GM12878 (cell line): ENCODE measurements at regions not wholly inside any gene's neighbourhood (a gene's known extent, or its start where the extent isn't known, plus 50 kb on each side); places are given as distances from the start of the nearest gene placed in this dataset.

Experiments
- ATAC-seq: fragments of 200-7000 bp; cut with Tn5 transposase; 3 replicates; pipeline ENCODE4 v1.9.1; 2020; ENCODE audit warnings: mild to moderate bottlenecking, moderate library complexity
- BruUV-seq: library from RNA; stranded (reverse); fragments of 400-500 nt; replicated peaks from 2 replicates; lab custom pipeline; 2021; lab: Mats Ljungman, UMichigan
- CTCF ChIA-PET: fragments of 300-600 bp; sonication (Branson Sonifier 250); formaldehyde crosslinking; extraction: SDS; loops from one replicate; lab custom pipeline; 2021; ENCODE audit warnings: inconsistent platforms; lab: Yijun Ruan, JAX
- POLR2A ChIA-PET: fragments of 350-600 bp; formaldehyde crosslinking; extraction: SDS; loops from one replicate; lab custom pipeline; 2021; ENCODE audit warnings: inconsistent platforms; lab: Charles Lee
- RAD21 ChIA-PET: fragments of 300-600 bp; sonication (Branson Sonifier 250); formaldehyde crosslinking; loops from one replicate; lab custom pipeline; 2023; ENCODE audit warnings: antibody characterized with exemption; ENCODE audit not compliant: unreplicated experiment; lab: Charles Lee
- SMC1A ChIA-PET: fragments of 300-600 bp; sonication (Branson Sonifier 250); formaldehyde crosslinking; loops from one replicate; lab custom pipeline; 2023; ENCODE audit not compliant: unreplicated experiment, uncharacterized antibody; lab: Charles Lee
- DNase-seq: peaks from one replicate; pipeline ENCODE4 v3.0.0-alpha.2; 2011; ENCODE audit warnings: low read depth, low spot score
- FAIRE-seq: peaks from 3 replicates; lab custom pipeline; 2011; peaks lifted over from hg19 to GRCh38; lab: Jason Lieb, UNC
- H2AFZ ChIP-seq: 2 replicates; pipeline ENCODE4 v1.6.0; 2011; ENCODE audit warnings: low read depth, low read length, control low read depth; ENCODE audit not compliant: control insufficient read depth
- H3K27ac ChIP-seq: 2 replicates; pipeline ENCODE4 v1.5.1; 2011; ENCODE audit warnings: control low read depth; ENCODE audit not compliant: control insufficient read depth, insufficient read depth
- H3K27me3 ChIP-seq, 2 experiments: replicated peaks in 1 of 2; 2 replicates each; pipeline versions ENCODE4 v1.6.0 to v1.6.1; 2011; ENCODE audit warnings: low read length in 1 of 2; ENCODE audit not compliant: control insufficient read depth in 2 of 2, insufficient read depth in 2 of 2
- H3K36me3 ChIP-seq, 2 experiments: 2 replicates each; pipeline ENCODE4 v1.5.1; 2011; ENCODE audit warnings: low read length in 1 of 2; ENCODE audit not compliant: control insufficient read depth in 2 of 2, insufficient read depth in 2 of 2
- H3K4me1 ChIP-seq: 2 replicates; pipeline ENCODE4 v1.6.1; 2011; ENCODE audit warnings: mild to moderate bottlenecking, low read length, moderate library complexity, mixed read lengths; ENCODE audit not compliant: control insufficient read depth, insufficient read depth
- H3K4me2 ChIP-seq: 2 replicates; pipeline ENCODE4 v1.6.0; 2011; ENCODE audit warnings: control low read depth; ENCODE audit not compliant: control insufficient read depth, insufficient read depth
- H3K4me3 ChIP-seq: fragments of 200-600 bp; sonication (generic); 2 replicates; pipeline ENCODE4 v1.5.1; 2016
- H3K79me2 ChIP-seq: 2 replicates; pipeline ENCODE4 v1.6.0; 2011; ENCODE audit warnings: low read length; ENCODE audit not compliant: control insufficient read depth, insufficient read depth
- H3K9ac ChIP-seq: 2 replicates; pipeline ENCODE4 v1.8.0; 2011; ENCODE audit warnings: low read length, control low read depth, mixed read lengths; ENCODE audit not compliant: control insufficient read depth, insufficient read depth
- H3K9me3 ChIP-seq: replicated peaks from 3 replicates; pipeline ENCODE4 v1.5.1; 2011; ENCODE audit warnings: mild to moderate bottlenecking, low read length; ENCODE audit not compliant: control insufficient read depth, insufficient read depth
- H4K20me1 ChIP-seq: 2 replicates; pipeline ENCODE4 v1.6.0; 2011; ENCODE audit not compliant: control insufficient read depth, insufficient read depth
- BHLHE40 ChIP-seq, 2 experiments: fragments of 450-650 bp in 1 of 2; IDR thresholded peaks; 2 replicates each; pipeline ENCODE4 v1.6.1; 2011 to 2017; ENCODE audit warnings: low read depth in 2 of 2, borderline replicate concordance in 1 of 2, improper control_type of control experiment in 1 of 2, low read length in 1 of 2, mild to moderate bottlenecking in 1 of 2
- CREB1 ChIP-seq: IDR thresholded peaks from 2 replicates; pipeline ENCODE4 v1.6.1; 2012; ENCODE audit warnings: low read depth, mild to moderate bottlenecking, inconsistent platforms
- GATAD2B ChIP-seq: fragments of 450-650 bp; conservative IDR thresholded peaks from 2 replicates; pipeline ENCODE4 v1.6.1; 2017; ENCODE audit warnings: low read depth, mild to moderate bottlenecking, moderate library complexity
- MYB ChIP-seq: fragments of 150-350 bp; IDR thresholded peaks from 2 replicates; pipeline ENCODE4 v1.6.1; 2014; ENCODE audit warnings: mild to moderate bottlenecking, low read depth, low read length, borderline replicate concordance
- POU2F2 ChIP-seq: IDR thresholded peaks from 3 replicates; pipeline ENCODE4 v1.6.1; 2011; ENCODE audit warnings: low read depth, mild to moderate bottlenecking, low read length, borderline replicate concordance
- RAD51 ChIP-seq: fragments of 450-650 bp; IDR thresholded peaks from 2 replicates; pipeline ENCODE4 v1.6.1; 2016; ENCODE audit warnings: moderate library complexity, mild to moderate bottlenecking, inconsistent platforms
- RFX5 ChIP-seq: IDR thresholded peaks from 2 replicates; pipeline ENCODE4 v1.6.1; 2011; ENCODE audit warnings: low read depth, low read length, improper control_type of control experiment
- SIX5 ChIP-seq: IDR thresholded peaks from 2 replicates; pipeline ENCODE4 v1.6.1; 2011; ENCODE audit warnings: mild to moderate bottlenecking, low read depth, low read length, moderate library complexity; ENCODE audit not compliant: severe bottlenecking
- SMAD1 ChIP-seq: fragments of 450-650 bp; IDR thresholded peaks from 2 replicates; pipeline ENCODE4 v1.6.1; 2018; ENCODE audit warnings: mild to moderate bottlenecking, low read depth; ENCODE audit not compliant: partially characterized antibody
- TCF12 ChIP-seq: IDR thresholded peaks from 2 replicates; pipeline ENCODE4 v1.6.1; 2011; ENCODE audit warnings: low read depth, mild to moderate bottlenecking, low read length
- in situ Hi-C: fragments of 300-500 bp; cut with MboI; formaldehyde crosslinking; loops from 9 replicates; pipeline ENCODE4 v1.14.3; 2018; ENCODE audit warnings: mixed read lengths
- intact Hi-C: fragments of 100-400 bp; cut with micrococcal nuclease; formaldehyde crosslinking; loops from one replicate; pipeline ENCODE4 v1.14.2; 2022; ENCODE audit not compliant: unreplicated experiment
- TF ChIP-seq, protein P1 (sequence below): fragments of 150-350 bp; IDR thresholded peaks from 2 replicates; pipeline ENCODE4 v1.6.1; 2016; ENCODE audit warnings: low read depth, low read length
- TF ChIP-seq, protein P2 (sequence below): fragments of 450-650 bp; IDR thresholded peaks from 2 replicates; pipeline ENCODE4 v1.6.1; 2017; ENCODE audit warnings: mild to moderate bottlenecking, moderate library complexity

DNA sequence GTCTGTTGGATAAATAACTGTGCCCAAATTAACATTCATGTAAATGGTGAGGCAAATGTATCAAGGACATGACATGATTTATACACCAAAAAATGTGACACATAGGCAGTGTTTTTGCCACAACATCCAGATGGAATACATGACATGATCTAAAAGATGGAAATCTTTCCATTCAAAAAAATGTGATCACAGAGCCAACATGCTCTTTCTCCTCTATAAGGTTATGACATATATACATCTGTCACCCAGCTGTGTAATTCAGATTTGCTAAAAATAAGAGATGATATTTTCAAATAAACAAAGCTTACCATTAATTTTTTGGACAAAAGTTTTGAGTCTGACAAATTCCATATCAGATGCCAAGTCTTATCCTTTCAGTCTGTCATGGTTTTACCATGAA lies 95.5 kb upstream of the COL3A1 start:
- Histone ChIP-seq H2AFZ (no peak overlapping the region), H3K9me3 (no peaks in the 10 kb centered on the region), H3K4me2 (no peak overlapping the region), H4K20me1 (no peaks in the 10 kb centered on the region), H3K4me1 (no peaks in the 10 kb centered on the region), H3K79me2 (no peaks in the 10 kb centered on the region), H3K36me3 (no peaks in the 10 kb centered on the region), H3K27ac (no peak overlapping the region), H3K27me3 (no peaks in the 10 kb centered on the region), H3K9ac (no peak overlapping the region), H3K4me3 (no peak overlapping the region)
- BruUV-seq = no TSS peak
- no peak for ATAC-seq
- in situ Hi-C loops (no loop called here), intact Hi-C loops (no loop called here)
- ChIA-PET RAD21 (no interaction called here), POLR2A (no interaction called here), CTCF (no interaction called here), SMC1A (interaction anchor here (1.2 kb wide), 1 partner anchor 22 kb away, joined by 3 read pairs; no protein-coding TSS in a partner anchor)
- no peak for FAIRE-seq
- no peak for TF ChIP-seq RFX5
- no peak for TF ChIP-seq CREB1
- TF ChIP-seq BHLHE40 (IDR thresholded peaks at IDR 0.05; ENCODE audit: borderline replicate concordance in 1 of 2, low read depth in 2 of 2, low read length in 1 of 2) = no peak
- TF ChIP-seq SMAD1 = no peak
- TF ChIP-seq, protein P1, sequence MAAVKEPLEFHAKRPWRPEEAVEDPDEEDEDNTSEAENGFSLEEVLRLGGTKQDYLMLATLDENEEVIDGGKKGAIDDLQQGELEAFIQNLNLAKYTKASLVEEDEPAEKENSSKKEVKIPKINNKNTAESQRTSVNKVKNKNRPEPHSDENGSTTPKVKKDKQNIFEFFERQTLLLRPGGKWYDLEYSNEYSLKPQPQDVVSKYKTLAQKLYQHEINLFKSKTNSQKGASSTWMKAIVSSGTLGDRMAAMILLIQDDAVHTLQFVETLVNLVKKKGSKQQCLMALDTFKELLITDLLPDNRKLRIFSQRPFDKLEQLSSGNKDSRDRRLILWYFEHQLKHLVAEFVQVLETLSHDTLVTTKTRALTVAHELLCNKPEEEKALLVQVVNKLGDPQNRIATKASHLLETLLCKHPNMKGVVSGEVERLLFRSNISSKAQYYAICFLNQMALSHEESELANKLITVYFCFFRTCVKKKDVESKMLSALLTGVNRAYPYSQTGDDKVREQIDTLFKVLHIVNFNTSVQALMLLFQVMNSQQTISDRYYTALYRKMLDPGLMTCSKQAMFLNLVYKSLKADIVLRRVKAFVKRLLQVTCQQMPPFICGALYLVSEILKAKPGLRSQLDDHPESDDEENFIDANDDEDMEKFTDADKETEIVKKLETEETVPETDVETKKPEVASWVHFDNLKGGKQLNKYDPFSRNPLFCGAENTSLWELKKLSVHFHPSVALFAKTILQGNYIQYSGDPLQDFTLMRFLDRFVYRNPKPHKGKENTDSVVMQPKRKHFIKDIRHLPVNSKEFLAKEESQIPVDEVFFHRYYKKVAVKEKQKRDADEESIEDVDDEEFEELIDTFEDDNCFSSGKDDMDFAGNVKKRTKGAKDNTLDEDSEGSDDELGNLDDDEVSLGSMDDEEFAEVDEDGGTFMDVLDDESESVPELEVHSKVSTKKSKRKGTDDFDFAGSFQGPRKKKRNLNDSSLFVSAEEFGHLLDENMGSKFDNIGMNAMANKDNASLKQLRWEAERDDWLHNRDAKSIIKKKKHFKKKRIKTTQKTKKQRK = no peak
- TF ChIP-seq TCF12 = no peak
- no peak for TF ChIP-seq POU2F2
- TF ChIP-seq GATAD2B = no peak
- TF ChIP-seq RAD51 = no peak
- TF ChIP-seq, protein P2, sequence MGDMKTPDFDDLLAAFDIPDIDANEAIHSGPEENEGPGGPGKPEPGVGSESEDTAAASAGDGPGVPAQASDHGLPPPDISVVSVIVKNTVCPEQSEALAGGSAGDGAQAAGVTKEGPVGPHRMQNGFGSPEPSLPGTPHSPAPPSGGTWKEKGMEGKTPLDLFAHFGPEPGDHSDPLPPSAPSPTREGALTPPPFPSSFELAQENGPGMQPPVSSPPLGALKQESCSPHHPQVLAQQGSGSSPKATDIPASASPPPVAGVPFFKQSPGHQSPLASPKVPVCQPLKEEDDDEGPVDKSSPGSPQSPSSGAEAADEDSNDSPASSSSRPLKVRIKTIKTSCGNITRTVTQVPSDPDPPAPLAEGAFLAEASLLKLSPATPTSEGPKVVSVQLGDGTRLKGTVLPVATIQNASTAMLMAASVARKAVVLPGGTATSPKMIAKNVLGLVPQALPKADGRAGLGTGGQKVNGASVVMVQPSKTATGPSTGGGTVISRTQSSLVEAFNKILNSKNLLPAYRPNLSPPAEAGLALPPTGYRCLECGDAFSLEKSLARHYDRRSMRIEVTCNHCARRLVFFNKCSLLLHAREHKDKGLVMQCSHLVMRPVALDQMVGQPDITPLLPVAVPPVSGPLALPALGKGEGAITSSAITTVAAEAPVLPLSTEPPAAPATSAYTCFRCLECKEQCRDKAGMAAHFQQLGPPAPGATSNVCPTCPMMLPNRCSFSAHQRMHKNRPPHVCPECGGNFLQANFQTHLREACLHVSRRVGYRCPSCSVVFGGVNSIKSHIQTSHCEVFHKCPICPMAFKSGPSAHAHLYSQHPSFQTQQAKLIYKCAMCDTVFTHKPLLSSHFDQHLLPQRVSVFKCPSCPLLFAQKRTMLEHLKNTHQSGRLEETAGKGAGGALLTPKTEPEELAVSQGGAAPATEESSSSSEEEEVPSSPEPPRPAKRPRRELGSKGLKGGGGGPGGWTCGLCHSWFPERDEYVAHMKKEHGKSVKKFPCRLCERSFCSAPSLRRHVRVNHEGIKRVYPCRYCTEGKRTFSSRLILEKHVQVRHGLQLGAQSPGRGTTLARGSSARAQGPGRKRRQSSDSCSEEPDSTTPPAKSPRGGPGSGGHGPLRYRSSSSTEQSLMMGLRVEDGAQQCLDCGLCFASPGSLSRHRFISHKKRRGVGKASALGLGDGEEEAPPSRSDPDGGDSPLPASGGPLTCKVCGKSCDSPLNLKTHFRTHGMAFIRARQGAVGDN = no peak
- TF ChIP-seq MYB = no peak
- TF ChIP-seq SIX5 = no peak
- no peak for DNase-seq
